HepG2 (cell line): ENCODE measurements at regions not wholly inside any gene's neighbourhood (a gene's known extent, or its start where the extent isn't known, plus 50 kb on each side); places are given as distances from the start of the nearest gene placed in this dataset.

Source experiments
- ATAC-seq: fragments of 200-7000 bp; cut with Tn5 transposase; 3 replicates; pipeline ENCODE4 v1.9.1; 2020; ENCODE audit warnings: mild to moderate bottlenecking, moderate library complexity
- BruUV-seq: library from RNA; stranded (reverse); fragments of 400-500 nt; replicated peaks from 2 replicates; lab custom pipeline; 2021; lab: Mats Ljungman, UMichigan
- CTCF ChIA-PET: fragments of 300-600 bp; formaldehyde crosslinking; extraction: SDS; loops from one replicate; lab custom pipeline; 2021; ENCODE audit warnings: low total read pairs, inconsistent platforms, low intra/inter-chr PET ratio; lab: Yijun Ruan, JAX
- POLR2A ChIA-PET: fragments of 350-600 bp; sonication (Branson Sonifier 250); formaldehyde crosslinking; loops from one replicate; lab custom pipeline; 2020; ENCODE audit warnings: antibody characterized with exemption, inconsistent platforms; lab: Yijun Ruan, JAX
- DNase-seq: peaks from one replicate; pipeline ENCODE4 v3.0.0-alpha.2; 2015; ENCODE audit warnings: low spot score
- FAIRE-seq: peaks from 3 replicates; lab custom pipeline; 2011; peaks lifted over from hg19 to GRCh38; lab: Jason Lieb, UNC
- H2AFZ ChIP-seq: one replicate; pipeline ENCODE4 v1.6.1; 2011; ENCODE audit warnings: low read length, inconsistent platforms
- H3K27ac ChIP-seq: fragments of 300-600 bp; 3 replicates; pipeline ENCODE4 v1.8.0; 2011; ENCODE audit warnings: mixed run types, mild to moderate bottlenecking, mixed read lengths, low read length, inconsistent platforms; ENCODE audit not compliant: insufficient read depth; ENCODE audit errors: extremely low read length
- H3K27me3 ChIP-seq, 2 experiments: fragments of 200-600 bp in 1 of 2; 2 replicates in 1 of 2; 3 replicates in 1 of 2; pipeline versions ENCODE4 v1.6.0 to v1.8.0; 2011; ENCODE audit warnings: low read length in 2 of 2, mild to moderate bottlenecking in 2 of 2, moderate library complexity in 2 of 2, inconsistent platforms in 1 of 2; ENCODE audit not compliant: insufficient read depth in 2 of 2, control insufficient read depth in 1 of 2
- H3K36me3 ChIP-seq, 2 experiments: fragments of 200-600 bp in 1 of 2; replicated peaks in 1 of 2; 2 replicates in 1 of 2; 3 replicates in 1 of 2; pipeline versions ENCODE4 v1.5.1 to v1.8.0; 2011; ENCODE audit warnings: low read length in 2 of 2, inconsistent platforms in 1 of 2; ENCODE audit not compliant: insufficient read depth in 2 of 2, control insufficient read depth in 1 of 2
- H3K4me1 ChIP-seq: 2 replicates; pipeline ENCODE4 v1.5.1; 2012; ENCODE audit warnings: low read length, inconsistent platforms; ENCODE audit not compliant: insufficient read depth
- H3K4me2 ChIP-seq: 2 replicates; pipeline ENCODE4 v1.6.0; 2011; ENCODE audit warnings: low read depth, low read length, inconsistent platforms
- H3K4me3 ChIP-seq, 3 experiments: fragments of 200-600 bp in 1 of 3; sonication (generic), shearing (Covaris generic) in 1 of 3; replicated peaks in 1 of 3; 2 replicates each; pipeline ENCODE4 v1.5.1; 2011 to 2016; ENCODE audit warnings: low read length in 3 of 3, inconsistent platforms in 2 of 3, low read depth in 2 of 3, mild to moderate bottlenecking in 2 of 3, control low read depth in 1 of 3, mixed read lengths in 1 of 3; ENCODE audit not compliant: insufficient read depth in 1 of 3
- H3K79me2 ChIP-seq: one replicate; pipeline ENCODE4 v1.6.1; 2011; ENCODE audit warnings: low read length, inconsistent platforms; ENCODE audit not compliant: insufficient read depth
- H3K9ac ChIP-seq: 2 replicates; pipeline ENCODE4 v1.6.0; 2011; ENCODE audit warnings: mild to moderate bottlenecking, low read depth, low read length, inconsistent platforms; ENCODE audit not compliant: insufficient read depth
- H3K9me3 ChIP-seq: 2 replicates; pipeline ENCODE4 v1.5.1; 2012; ENCODE audit warnings: mild to moderate bottlenecking, low read length
- H4K20me1 ChIP-seq: 2 replicates; pipeline ENCODE4 v1.6.0; 2011; ENCODE audit warnings: inconsistent platforms, mild to moderate bottlenecking, low read length, moderate library complexity; ENCODE audit not compliant: insufficient read depth
- SCMH1 ChIP-seq: sonication (generic); formaldehyde crosslinking; IDR thresholded peaks from 2 replicates; pipeline ENCODE4 v1.9.0; 2021; ENCODE audit warnings: missing genetic modification reagents, mild to moderate bottlenecking, borderline replicate concordance
- SOX6 ChIP-seq, 2 experiments: fragments of 450-650 bp in 1 of 2; sonication (generic) in 1 of 2; formaldehyde crosslinking in 1 of 2; IDR thresholded peaks; 2 replicates each; pipeline versions ENCODE4 v1.4.0 to v1.6.1; 2017 to 2020; ENCODE audit warnings: antibody characterized with exemption in 1 of 2, mild to moderate bottlenecking in 1 of 2, missing genetic modification reagents in 1 of 2
- SP4 ChIP-seq: sonication (generic); formaldehyde crosslinking; IDR thresholded peaks from 2 replicates; pipeline ENCODE4 v1.8.1; 2023; ENCODE audit warnings: mild to moderate bottlenecking, missing genetic modification reagents
- WIZ ChIP-seq: sonication (generic); formaldehyde crosslinking; IDR thresholded peaks from 2 replicates; pipeline ENCODE4 v1.5.1; 2020; ENCODE audit warnings: mild to moderate bottlenecking, missing genetic modification reagents
- ZBTB1 ChIP-seq: sonication (generic); formaldehyde crosslinking; IDR thresholded peaks from 2 replicates; pipeline ENCODE4 v1.4.0; 2020; ENCODE audit warnings: missing genetic modification reagents, borderline replicate concordance
- ZNF138 ChIP-seq: sonication (generic); formaldehyde crosslinking; IDR thresholded peaks from 2 replicates; pipeline ENCODE4 v1.5.0; 2020; ENCODE audit warnings: mild to moderate bottlenecking, low read depth, missing genetic modification reagents
- ZNF33A ChIP-seq: sonication (generic); formaldehyde crosslinking; IDR thresholded peaks from 2 replicates; pipeline ENCODE4 v1.5.1; 2020; ENCODE audit warnings: missing genetic modification reagents, mild to moderate bottlenecking, moderate library complexity, borderline replicate concordance
- ZNF367 ChIP-seq: sonication (generic); formaldehyde crosslinking; IDR thresholded peaks from 2 replicates; pipeline ENCODE4 v1.4.0; 2020; ENCODE audit warnings: missing genetic modification reagents, borderline replicate concordance
- ZNF652 ChIP-seq: IDR thresholded peaks from 2 replicates; pipeline ENCODE4 v1.6.1; 2016; ENCODE audit warnings: low read depth, borderline replicate concordance
- WGBS: methylation state at CpG from one replicate; pipeline ENCODE4 v1.1.6; 2017; ENCODE audit warnings: low lambda C conversion rate; 5-methylcytosine and 5-hydroxymethylcytosine counted together
- in situ Hi-C: cut with HindIII; loops from 2 replicates; pipeline ENCODE4 v1.10.0; 2017; ENCODE audit warnings: low pct_unique_long_range_greater_than_20kb; ENCODE audit not compliant: extremely low pct_ligation_motif_present
- intact Hi-C: fragments of 100-400 bp; cut with micrococcal nuclease; formaldehyde crosslinking; loops from one replicate; pipeline ENCODE4 v1.10.0; 2022; ENCODE audit not compliant: unreplicated experiment
- TF ChIP-seq, protein P1 (sequence below): sonication (generic); formaldehyde crosslinking; IDR thresholded peaks from 2 replicates; pipeline ENCODE4 v1.4.0; 2020; ENCODE audit warnings: mild to moderate bottlenecking, missing genetic modification reagents
- TF ChIP-seq, protein P2 (sequence below): sonication (generic); formaldehyde crosslinking; IDR thresholded peaks from 2 replicates; pipeline ENCODE4 v1.5.0; 2020; ENCODE audit warnings: missing genetic modification reagents
- TF ChIP-seq, protein P3 (sequence below): sonication (generic); formaldehyde crosslinking; IDR thresholded peaks from 2 replicates; pipeline ENCODE4 v1.5.0; 2020; ENCODE audit warnings: missing genetic modification reagents, mild to moderate bottlenecking, borderline replicate concordance

DNA sequence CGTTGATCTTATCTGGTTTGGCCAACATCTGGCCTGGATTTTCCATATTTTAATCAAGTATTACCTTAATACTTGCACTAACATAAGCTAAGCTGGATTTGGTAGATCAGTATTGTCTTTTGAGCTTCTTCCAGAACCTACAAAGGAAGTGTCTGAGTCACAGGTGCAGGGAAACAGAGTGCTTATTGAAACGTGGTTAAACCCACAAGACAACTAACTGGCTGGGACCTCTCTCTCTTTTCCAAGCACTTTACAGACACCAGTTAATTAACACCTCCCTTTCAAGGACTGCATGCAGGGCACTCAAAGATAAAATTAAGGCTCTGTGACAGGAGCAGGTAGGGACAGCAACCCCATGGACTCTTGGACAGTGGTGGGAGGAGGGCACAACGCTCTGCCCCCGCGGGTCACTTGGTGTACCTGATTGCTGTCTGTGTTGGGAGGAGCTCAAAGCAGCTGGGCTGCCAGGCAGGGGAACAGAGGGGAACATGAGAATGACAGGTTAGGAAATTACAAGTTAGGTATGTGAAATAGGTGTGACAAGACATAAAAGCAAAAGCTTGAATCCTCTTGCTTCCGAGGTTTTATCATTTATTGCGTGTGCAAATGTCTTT lies 133.7 kb upstream of the MON1B start:
- no peaks in the 10 kb centered on the region for H3K79me2 ChIP-seq
- H3K4me3 ChIP-seq: no peak overlapping the region
- intact Hi-C loops (no loop called here), in situ Hi-C loops (no loop called here)
- ATAC-seq: no peak
- no peaks in the 10 kb centered on the region for H3K27me3 ChIP-seq
- no peak for DNase-seq
- ChIA-PET CTCF (no interaction called here), POLR2A (no interaction called here)
- 0% methylated on average over 6 of the region's 7 CpGs for WGBS
- no peaks in the 10 kb centered on the region for H4K20me1 ChIP-seq
- FAIRE-seq: no peak
- no peak overlapping the region for H3K9ac ChIP-seq
- H3K36me3 ChIP-seq: no peaks in the 10 kb centered on the region
- H2AFZ ChIP-seq: no peak overlapping the region
- BruUV-seq: no TSS peak
- TF ChIP-seq SOX6 (IDR thresholded peaks at IDR 0.05) (no peak), SOX6 (CRISPR knock-in tag; IDR thresholded peaks at IDR 0.05) (no peak), SCMH1 (CRISPR knock-in tag) (no peak), ZBTB1 (no peak), WIZ (no peak)
- TF ChIP-seq, protein P1, sequence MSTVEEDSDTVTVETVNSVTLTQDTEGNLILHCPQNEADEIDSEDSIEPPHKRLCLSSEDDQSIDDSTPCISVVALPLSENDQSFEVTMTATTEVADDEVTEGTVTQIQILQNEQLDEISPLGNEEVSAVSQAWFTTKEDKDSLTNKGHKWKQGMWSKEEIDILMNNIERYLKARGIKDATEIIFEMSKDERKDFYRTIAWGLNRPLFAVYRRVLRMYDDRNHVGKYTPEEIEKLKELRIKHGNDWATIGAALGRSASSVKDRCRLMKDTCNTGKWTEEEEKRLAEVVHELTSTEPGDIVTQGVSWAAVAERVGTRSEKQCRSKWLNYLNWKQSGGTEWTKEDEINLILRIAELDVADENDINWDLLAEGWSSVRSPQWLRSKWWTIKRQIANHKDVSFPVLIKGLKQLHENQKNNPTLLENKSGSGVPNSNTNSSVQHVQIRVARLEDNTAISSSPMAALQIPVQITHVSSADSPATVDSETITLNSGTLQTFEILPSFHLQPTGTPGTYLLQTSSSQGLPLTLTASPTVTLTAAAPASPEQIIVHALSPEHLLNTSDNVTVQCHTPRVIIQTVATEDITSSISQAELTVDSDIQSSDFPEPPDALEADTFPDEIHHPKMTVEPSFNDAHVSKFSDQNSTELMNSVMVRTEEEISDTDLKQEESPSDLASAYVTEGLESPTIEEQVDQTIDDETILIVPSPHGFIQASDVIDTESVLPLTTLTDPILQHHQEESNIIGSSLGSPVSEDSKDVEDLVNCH (CRISPR knock-in tag): no peak
- H3K4me2 ChIP-seq: no peak overlapping the region
- H3K4me1 ChIP-seq: no peaks in the 10 kb centered on the region
- no peak overlapping the region for H3K27ac ChIP-seq
- H3K9me3 ChIP-seq: no peaks in the 10 kb centered on the region

DNA sequence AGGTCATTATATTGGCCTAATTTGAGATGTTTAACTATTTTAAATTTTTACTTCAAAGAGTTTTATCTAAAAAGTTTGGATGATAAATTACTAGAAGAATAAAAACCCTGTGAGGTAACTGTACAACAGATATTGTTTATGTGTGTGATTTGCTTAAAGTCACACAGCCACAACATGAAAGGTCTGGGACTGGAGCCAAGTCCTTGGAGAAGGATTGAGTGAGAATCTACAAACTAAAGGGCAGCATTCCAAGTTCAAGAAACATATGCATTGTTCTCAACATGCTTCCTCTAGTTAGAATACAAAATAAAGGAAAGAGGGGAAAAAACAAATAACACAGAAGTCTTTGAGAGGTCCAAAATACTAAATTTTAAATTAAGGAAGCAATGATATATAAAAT lies 131.5 kb upstream of the MON1B start:
- intact Hi-C loops (no loop called here), in situ Hi-C loops (no loop called here)
- TF ChIP-seq ZNF652: no peak
- TF ChIP-seq, protein P2, sequence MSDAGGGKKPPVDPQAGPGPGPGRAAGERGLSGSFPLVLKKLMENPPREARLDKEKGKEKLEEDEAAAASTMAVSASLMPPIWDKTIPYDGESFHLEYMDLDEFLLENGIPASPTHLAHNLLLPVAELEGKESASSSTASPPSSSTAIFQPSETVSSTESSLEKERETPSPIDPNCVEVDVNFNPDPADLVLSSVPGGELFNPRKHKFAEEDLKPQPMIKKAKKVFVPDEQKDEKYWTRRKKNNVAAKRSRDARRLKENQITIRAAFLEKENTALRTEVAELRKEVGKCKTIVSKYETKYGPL (CRISPR knock-in tag): no peak
- TF ChIP-seq ZNF367: no peak
- no peak for TF ChIP-seq SP4
- no peak for TF ChIP-seq ZNF138 (CRISPR knock-in tag)
- TF ChIP-seq, protein P3, sequence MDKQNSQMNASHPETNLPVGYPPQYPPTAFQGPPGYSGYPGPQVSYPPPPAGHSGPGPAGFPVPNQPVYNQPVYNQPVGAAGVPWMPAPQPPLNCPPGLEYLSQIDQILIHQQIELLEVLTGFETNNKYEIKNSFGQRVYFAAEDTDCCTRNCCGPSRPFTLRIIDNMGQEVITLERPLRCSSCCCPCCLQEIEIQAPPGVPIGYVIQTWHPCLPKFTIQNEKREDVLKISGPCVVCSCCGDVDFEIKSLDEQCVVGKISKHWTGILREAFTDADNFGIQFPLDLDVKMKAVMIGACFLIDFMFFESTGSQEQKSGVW: no peak
- TF ChIP-seq ZNF33A (CRISPR knock-in tag): no peak
- FAIRE-seq: no peak
- H3K9ac ChIP-seq: no peak overlapping the region
- H4K20me1 ChIP-seq: no peaks in the 10 kb centered on the region
- H3K9me3 ChIP-seq: no peaks in the 10 kb centered on the region
- ChIA-PET CTCF (no interaction called here), POLR2A (no interaction called here)
- H2AFZ ChIP-seq: no peak overlapping the region
- H3K4me3 ChIP-seq: no peak overlapping the region
- no TSS peak for BruUV-seq
- H3K4me1 ChIP-seq: no peaks in the 10 kb centered on the region
- no peak for ATAC-seq
- DNase-seq: no peak
- H3K4me2 ChIP-seq: no peak overlapping the region
- no peaks in the 10 kb centered on the region for H3K79me2 ChIP-seq
- H3K27me3 ChIP-seq: no peaks in the 10 kb centered on the region
- no peak overlapping the region for H3K27ac ChIP-seq
- H3K36me3 ChIP-seq: no peaks in the 10 kb centered on the region
